Fibroblast of lung (primary cell): ENCODE measurements at regions not wholly inside any gene's neighbourhood (a gene's known extent, or its start where the extent isn't known, plus 50 kb on each side); places are given as distances from the start of the nearest gene placed in this dataset.

Experiments
- CTCF ChIP-seq, 2 donors: IDR thresholded peaks in 1 of 2; conservative IDR thresholded peaks in 1 of 2; 1 replicate in 1 of 2; 2 replicates in 1 of 2; pipeline ENCODE4 v1.5.1; 2011 to 2012; ENCODE audit warnings: low read length in 2 of 2, control low read depth in 1 of 2, inconsistent platforms in 1 of 2, low read depth in 1 of 2, mild to moderate bottlenecking in 1 of 2
- EZH2 ChIP-seq: IDR thresholded peaks from 2 replicates; pipeline ENCODE4 v1.5.1; 2012; ENCODE audit warnings: low read length, control low read depth, mild to moderate bottlenecking; ENCODE audit errors: missing control alignments

- no peak for TF ChIP-seq CTCF (conservative IDR thresholded peaks at IDR 0.05 in 1 of 2, IDR thresholded peaks at IDR 0.05 in 1 of 2; ENCODE audit: low read depth in 1 of 2, low read length in 2 of 2)
- no peak for TF ChIP-seq EZH2
Observed at GRCh38 chr7:79862447-79863210, 272.0 kb upstream of the GNAI1 start.
